ENCODE measurements at regions not wholly inside any gene's neighbourhood (a gene's known extent, or its start where the extent isn't known, plus 50 kb on each side); places are given as distances from the start of the nearest gene placed in this dataset.
"Not testable (repeated sequence)": the region's sequence is repeated elsewhere in the genome, so short reads cannot be mapped to it uniquely, and the experiment has no call there.

DNA sequence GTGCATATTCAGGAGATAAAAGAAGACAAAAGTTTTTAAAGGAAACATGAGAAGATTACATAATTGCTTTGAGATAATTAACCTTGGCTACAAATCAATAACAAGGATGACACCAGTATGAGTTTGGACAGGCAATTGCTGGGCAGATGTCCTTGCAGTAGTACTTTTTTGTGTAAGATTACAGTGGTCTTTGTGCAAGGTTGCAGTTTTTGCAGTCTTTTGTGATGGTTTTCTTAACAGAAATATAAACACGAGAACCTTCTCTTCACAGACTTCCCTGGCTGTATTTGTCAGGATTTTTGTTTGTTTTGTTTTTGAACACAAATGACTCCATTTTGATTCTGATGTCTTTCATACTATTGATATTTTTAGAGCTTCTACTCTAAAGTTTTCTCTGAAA lies 128.3 kb upstream of the ALCAM start:
- DNase-seq (ENCODE audit: low spot score in 2 of 2) (no peak), FAIRE-seq (no peak)

- FAIRE-seq (no peak), DNase-seq (ENCODE audit: low spot score in 2 of 2) (no peak)
Measured at GRCh38 chr3:105243076-105243475, 123.6 kb upstream of the ALCAM start.

DNA sequence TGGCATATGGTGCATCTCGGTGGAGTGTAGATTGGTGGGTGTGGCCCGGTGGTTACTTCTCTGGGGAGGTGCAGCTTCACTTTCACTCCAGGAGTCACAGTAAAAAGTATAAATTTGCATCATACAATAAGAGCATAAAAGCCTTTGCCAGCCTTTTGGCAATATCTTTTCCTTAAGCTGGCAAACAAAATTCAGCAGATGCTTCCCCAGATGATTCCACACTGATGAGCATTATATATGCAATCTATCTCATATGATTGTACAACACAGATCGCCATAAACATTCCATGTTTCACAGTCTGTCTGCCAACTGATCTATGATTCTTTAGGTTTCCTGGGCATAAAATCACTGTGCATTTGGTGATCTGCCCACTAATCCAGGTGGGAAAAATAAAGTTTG lies 120.2 kb upstream of the ALCAM start:
- no peak for FAIRE-seq
- DNase-seq (ENCODE audit: low spot score in 2 of 2): no peak

- DNase-seq (ENCODE audit: low spot score in 2 of 2) (no peak), FAIRE-seq (no peak)
Measured at GRCh38 chr3:105253225-105253624, 113.5 kb upstream of the ALCAM start.

GRCh38 chr3:105254154-105254553 lies 112.6 kb upstream of the ALCAM start:
- DNase-seq (ENCODE audit: low spot score in 2 of 2) (no peak), FAIRE-seq (no peak)

GRCh38 chr3:105255350-105255749 lies 111.4 kb upstream of the ALCAM start:
- DNase-seq (ENCODE audit: low spot score in 2 of 2) (no peak), FAIRE-seq (no peak)

- no peak for FAIRE-seq
Measured at GRCh38 chr3:105259496-105259895, 107.2 kb upstream of the ALCAM start.

GRCh38 chr3:105260385-105260784 lies 106.3 kb upstream of the ALCAM start:
- no peak for FAIRE-seq

More at GRCh38 chr3:105259496-105259895, 107.2 kb upstream of the ALCAM start:
- no peak for DNase-seq (ENCODE audit: low spot score in 2 of 2)

GRCh38 chr3:105274536-105274935 lies 92.2 kb upstream of the ALCAM start:
- FAIRE-seq: no peak
- DNase-seq (ENCODE audit: low spot score in 2 of 2): no peak

More at GRCh38 chr3:105260385-105260784, 106.3 kb upstream of the ALCAM start:
- DNase-seq (ENCODE audit: low spot score in 2 of 2): no peak

DNA sequence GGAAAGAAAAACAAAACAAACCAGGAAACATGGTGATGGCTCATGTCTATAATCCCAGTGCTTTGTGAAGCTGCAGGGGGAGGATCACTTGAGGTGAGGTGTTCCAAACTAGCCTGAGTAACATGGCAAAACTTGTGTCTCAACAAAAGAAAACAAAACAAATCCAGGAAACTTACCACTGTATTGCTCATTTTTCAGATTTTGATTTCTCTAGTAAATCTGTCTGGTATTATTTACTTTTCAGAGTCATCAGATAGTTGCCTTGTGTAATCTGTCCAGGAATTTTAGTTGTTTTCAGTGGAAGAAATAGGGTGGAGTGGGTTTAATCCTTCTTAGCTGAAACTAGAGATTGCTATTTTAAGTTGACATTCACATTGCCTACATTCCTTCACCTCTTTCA lies 91.8 kb upstream of the ALCAM start:
- no peak for DNase-seq (ENCODE audit: low spot score in 2 of 2)

GRCh38 chr3:105277656-105278055 lies 89.1 kb upstream of the ALCAM start:
- no peak for FAIRE-seq

More for the DNA sequence above, 91.8 kb upstream of the ALCAM start:
- no peak for FAIRE-seq

GRCh38 chr3:105278688-105279087 lies 88.0 kb upstream of the ALCAM start:
- DNase-seq (ENCODE audit: low spot score in 2 of 2): no peak
- FAIRE-seq: no peak

More at GRCh38 chr3:105277656-105278055, 89.1 kb upstream of the ALCAM start:
- DNase-seq (ENCODE audit: low spot score in 2 of 2): no peak

DNA sequence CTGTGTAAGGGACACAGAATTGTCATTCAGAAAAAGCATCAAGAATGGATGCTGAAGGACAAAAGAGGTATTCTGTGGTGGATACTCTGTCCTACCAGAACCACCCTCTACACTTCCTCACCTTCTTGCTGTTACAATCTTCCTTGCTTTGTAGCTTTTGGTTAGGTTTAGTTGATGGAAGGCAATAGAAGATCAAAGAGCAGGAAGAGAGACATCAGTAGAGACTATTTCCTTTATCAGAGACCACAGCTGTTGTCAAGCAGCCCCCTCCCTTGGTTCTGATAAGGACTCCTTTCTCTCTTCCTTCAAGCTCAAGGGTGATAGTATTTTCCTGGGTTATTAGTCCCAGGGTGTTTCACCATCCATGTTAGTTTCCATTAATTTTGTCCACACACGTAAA lies 84.7 kb upstream of the ALCAM start:
- no peak for DNase-seq (ENCODE audit: low spot score in 2 of 2)
- FAIRE-seq: no peak

DNA sequence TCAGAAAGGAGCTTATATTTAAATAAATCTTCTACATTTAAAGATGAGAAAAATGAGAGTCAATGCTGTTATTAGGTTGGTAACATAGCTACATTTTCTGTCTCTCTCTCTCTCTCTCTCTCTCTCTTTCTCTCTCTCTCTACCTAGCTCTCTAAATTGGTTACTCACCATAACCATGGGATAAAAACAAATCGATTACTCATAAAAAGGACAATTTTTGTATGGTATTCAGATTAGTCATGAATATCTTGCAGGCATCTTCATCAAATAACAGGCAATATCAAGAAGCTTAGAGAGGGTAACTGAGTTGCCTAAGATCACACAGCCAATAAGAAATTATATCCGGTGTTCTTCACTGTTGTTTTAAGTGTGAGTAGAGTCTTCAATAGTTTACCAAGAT lies 81.8 kb upstream of the ALCAM start:
- DNase-seq (ENCODE audit: low spot score in 2 of 2) (no peak), FAIRE-seq (no peak)

GRCh38 chr3:105285653-105286241 lies 81.0 kb upstream of the ALCAM start:
- no peak for DNase-seq (ENCODE audit: low spot score in 2 of 2)
- no peak for FAIRE-seq

GRCh38 chr3:105293441-105293840 lies 73.3 kb upstream of the ALCAM start:
- DNase-seq (ENCODE audit: low spot score in 2 of 2): no peak
- FAIRE-seq: no peak

DNA sequence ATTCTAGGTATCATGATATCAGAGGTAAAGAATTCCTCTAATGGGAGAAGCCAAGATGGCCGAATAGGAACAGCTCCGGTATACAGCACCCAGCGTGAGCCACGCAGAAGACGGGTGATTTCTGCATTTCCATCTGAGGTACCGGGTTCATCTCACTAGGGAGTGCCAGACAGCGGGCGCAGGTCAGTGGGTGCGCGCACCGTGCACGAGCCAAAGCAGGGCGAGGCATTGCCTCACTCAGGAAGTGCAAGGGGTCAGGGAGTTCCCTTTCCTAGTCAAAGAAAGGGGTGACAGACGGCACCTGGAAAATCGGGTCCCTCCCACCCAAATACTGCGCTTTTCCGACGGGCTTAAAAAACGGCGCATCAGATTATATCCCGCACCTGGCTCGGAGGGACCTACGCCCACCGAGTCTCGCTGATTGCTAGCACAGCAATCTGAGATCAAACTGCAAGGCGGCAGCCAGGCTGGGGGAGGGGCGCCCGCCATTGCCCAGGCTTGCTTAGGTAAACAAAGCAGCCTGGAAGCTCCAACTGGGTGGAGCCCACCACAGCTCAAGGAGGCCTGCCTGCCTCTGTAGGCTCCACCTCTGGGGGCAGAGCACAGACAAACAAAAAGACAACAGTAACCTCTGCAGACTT lies 70.4 kb upstream of the ALCAM start:
- not testable (repeated sequence) for FAIRE-seq

DNA sequence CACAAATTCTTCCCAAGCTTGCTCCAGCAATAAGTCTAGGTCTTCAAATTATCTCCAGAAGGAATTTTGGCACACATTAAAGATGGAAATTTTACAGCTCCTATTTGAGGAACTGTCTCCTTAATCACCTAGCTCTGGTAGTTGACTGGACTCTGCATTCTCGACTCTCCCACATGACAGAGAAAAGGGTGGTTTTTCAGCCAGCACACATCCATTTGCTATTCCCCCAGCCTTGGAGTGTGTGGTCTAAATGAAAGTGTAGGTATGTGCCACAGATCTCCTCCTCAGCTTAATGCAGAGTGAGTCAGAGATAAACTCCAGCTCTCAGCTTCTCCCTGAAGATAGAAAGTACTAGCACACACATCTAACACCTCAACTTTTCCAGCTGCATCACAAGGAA lies 62.2 kb upstream of the ALCAM start:
- DNase-seq (ENCODE audit: low spot score in 2 of 2) (no peak), FAIRE-seq (no peak)

More for the DNA sequence above, 70.4 kb upstream of the ALCAM start:
- not testable (repeated sequence) for DNase-seq (ENCODE audit: low spot score in 2 of 2)

- FAIRE-seq (no peak), DNase-seq (ENCODE audit: low spot score in 2 of 2) (no peak)
Measured at GRCh38 chr3:105315144-105315543, 51.6 kb upstream of the ALCAM start.

DNA sequence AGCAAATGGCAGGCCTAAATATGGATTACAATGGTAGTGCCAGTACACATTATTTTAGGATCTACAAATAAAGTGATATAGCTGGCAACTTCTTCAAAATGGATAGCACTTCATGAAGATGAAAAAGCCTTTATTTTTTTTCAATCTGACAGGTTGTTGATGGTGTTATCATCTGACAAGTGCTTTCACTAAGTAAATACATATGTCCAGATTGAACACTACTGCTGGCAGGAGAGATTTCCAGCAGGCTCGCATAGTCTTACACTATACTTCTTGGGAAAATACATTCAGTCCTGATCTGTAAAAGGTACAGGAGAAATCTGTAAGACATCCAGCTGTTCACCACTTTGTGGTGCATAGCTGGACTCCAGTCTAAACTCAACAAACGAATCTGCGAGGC lies 50.9 kb upstream of the ALCAM start:
- FAIRE-seq (no peak), DNase-seq (ENCODE audit: low spot score in 2 of 2) (no peak)

GRCh38 chr3:105316331-105316730 lies 50.4 kb upstream of the ALCAM start:
- no peak for FAIRE-seq
- no peak for DNase-seq (ENCODE audit: low spot score in 2 of 2)
